Vagina (tissue), 2 donors: ENCODE measurements at regions not wholly inside any gene's neighbourhood (a gene's known extent, or its start where the extent isn't known, plus 50 kb on each side); places are given as distances from the start of the nearest gene placed in this dataset.

Experiments
- POLR2A ChIP-seq, 2 donors: fragments of 450-650 bp; IDR thresholded peaks; one replicate each; pipeline ENCODE4 v1.6.1; 2017; ENCODE audit warnings: antibody characterized with exemption in 2 of 2, mild to moderate bottlenecking in 2 of 2, moderate library complexity in 2 of 2
- TF ChIP-seq, protein P1 (sequence below), 3 experiments: fragments of 450-650 bp in 2 of 3; fragments of 200-600 bp in 1 of 3; sonication (generic) in 1 of 3; IDR thresholded peaks; one replicate each; pipeline ENCODE4 v1.5.1; 2017 to 2019; ENCODE audit warnings: antibody characterized with exemption in 3 of 3, mild to moderate bottlenecking in 2 of 3, moderate library complexity in 2 of 3

DNA sequence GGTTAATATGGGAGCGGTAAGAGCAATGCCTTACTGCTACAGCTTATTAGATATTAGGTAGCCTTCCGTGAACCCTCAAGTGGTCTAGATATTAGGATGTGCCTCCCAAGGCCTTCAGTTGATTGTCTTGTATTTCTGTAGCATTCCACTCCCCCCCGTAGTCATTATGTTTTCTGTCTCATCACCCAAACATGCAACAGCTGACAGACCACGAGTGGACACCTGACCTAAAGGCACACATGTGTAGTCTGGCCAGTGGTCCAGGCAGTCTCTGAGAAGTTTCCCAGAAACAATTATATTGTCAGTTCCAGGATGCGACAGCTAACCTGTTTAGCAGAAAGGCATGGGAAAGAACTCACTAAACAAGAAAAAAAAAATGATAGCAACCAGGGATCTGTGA, 1000.9 kb downstream of the AGBL1 start:
- TF ChIP-seq POLR2A (IDR thresholded peaks at IDR 0.05): no peak
- TF ChIP-seq, protein P1, sequence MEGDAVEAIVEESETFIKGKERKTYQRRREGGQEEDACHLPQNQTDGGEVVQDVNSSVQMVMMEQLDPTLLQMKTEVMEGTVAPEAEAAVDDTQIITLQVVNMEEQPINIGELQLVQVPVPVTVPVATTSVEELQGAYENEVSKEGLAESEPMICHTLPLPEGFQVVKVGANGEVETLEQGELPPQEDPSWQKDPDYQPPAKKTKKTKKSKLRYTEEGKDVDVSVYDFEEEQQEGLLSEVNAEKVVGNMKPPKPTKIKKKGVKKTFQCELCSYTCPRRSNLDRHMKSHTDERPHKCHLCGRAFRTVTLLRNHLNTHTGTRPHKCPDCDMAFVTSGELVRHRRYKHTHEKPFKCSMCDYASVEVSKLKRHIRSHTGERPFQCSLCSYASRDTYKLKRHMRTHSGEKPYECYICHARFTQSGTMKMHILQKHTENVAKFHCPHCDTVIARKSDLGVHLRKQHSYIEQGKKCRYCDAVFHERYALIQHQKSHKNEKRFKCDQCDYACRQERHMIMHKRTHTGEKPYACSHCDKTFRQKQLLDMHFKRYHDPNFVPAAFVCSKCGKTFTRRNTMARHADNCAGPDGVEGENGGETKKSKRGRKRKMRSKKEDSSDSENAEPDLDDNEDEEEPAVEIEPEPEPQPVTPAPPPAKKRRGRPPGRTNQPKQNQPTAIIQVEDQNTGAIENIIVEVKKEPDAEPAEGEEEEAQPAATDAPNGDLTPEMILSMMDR (IDR thresholded peaks at IDR 0.05): no peak
